Breast epithelium (tissue), 4 donors: ENCODE measurements at regions not wholly inside any gene's neighbourhood (a gene's known extent, or its start where the extent isn't known, plus 50 kb on each side); places are given as distances from the start of the nearest gene placed in this dataset.

Source experiments
- DNase-seq, 2 donors: peaks; one replicate each; pipeline ENCODE4 v3.0.0-alpha.2; 2019; ENCODE audit warnings: low spot score in 2 of 2
- H3K27ac ChIP-seq, 2 donors: fragments of 200-600 bp; sonication (generic) in 1 of 2; one replicate each; pipeline ENCODE4 v1.5.1; 2016 to 2019; ENCODE audit warnings: mild to moderate bottlenecking in 1 of 2
- H3K27me3 ChIP-seq, 2 donors: fragments of 200-600 bp; sonication (generic) in 1 of 2; one replicate each; pipeline versions ENCODE4 v1.5.1 to v1.6.0; 2017 to 2019; ENCODE audit warnings: control low read depth in 1 of 2, mild to moderate bottlenecking in 1 of 2
- H3K36me3 ChIP-seq: fragments of 200-600 bp; one replicate; pipeline ENCODE4 v1.5.1; 2019
- H3K4me1 ChIP-seq, 2 donors: fragments of 200-600 bp; sonication (generic); one replicate each; pipeline ENCODE4 v1.5.1; 2016 to 2019; ENCODE audit warnings: control low read depth in 1 of 2
- H3K4me3 ChIP-seq, 3 donors: fragments of 200-600 bp; sonication (generic); 1 replicate in 2 of 3; 2 replicates in 1 of 3; pipeline ENCODE4 v1.5.1; 2016 to 2019; ENCODE audit warnings: mild to moderate bottlenecking in 3 of 3, moderate library complexity in 2 of 3
- H3K9me3 ChIP-seq, 2 donors: fragments of 200-600 bp; sonication (generic) in 1 of 2; one replicate each; pipeline ENCODE4 v1.5.1; 2016 to 2019; ENCODE audit warnings: control low read depth in 1 of 2
- CTCF ChIP-seq, 3 donors: fragments of 450-650 bp; IDR thresholded peaks; one replicate each; pipeline ENCODE4 v1.5.1; 2016 to 2017; ENCODE audit warnings: antibody characterized with exemption in 3 of 3, mild to moderate bottlenecking in 3 of 3, moderate library complexity in 3 of 3
- POLR2A ChIP-seq: fragments of 450-650 bp; IDR thresholded peaks from one replicate; pipeline ENCODE4 v1.6.1; 2016; ENCODE audit warnings: antibody characterized with exemption, mild to moderate bottlenecking, moderate library complexity
- POLR2AphosphoS5 ChIP-seq, 3 donors: sonication (generic); formaldehyde crosslinking; IDR thresholded peaks; one replicate each; pipeline ENCODE4 v1.6.1; 2017; ENCODE audit warnings: antibody characterized with exemption in 3 of 3
- intact Hi-C: fragments of 100-400 bp; cut with DNase I; formaldehyde crosslinking; loops from one replicate; pipeline ENCODE4 v1.15.1; 2023; ENCODE audit warnings: low total_unique reads

- TF ChIP-seq POLR2A (no peak), CTCF (IDR thresholded peaks at IDR 0.05) (no peak), POLR2AphosphoS5 (IDR thresholded peaks at IDR 0.05) (no peak)
- intact Hi-C loops, result no loop called here
- H3K4me1 ChIP-seq, result no peaks in the 10 kb centered on the region
These were observed 316.0 kb downstream of the SOX11 start for GRCh38 chr2:6008186-6008585.

GRCh38 chr2:6008726-6009125 lies 316.5 kb downstream of the SOX11 start:
- Histone ChIP-seq H3K27ac (no peak overlapping the region), H3K36me3 (no peaks in the 10 kb centered on the region), H3K27me3 (no peaks in the 10 kb centered on the region), H3K4me3 (no peak overlapping the region), H3K4me1 (no peaks in the 10 kb centered on the region), H3K9me3 (no peaks in the 10 kb centered on the region)
- TF ChIP-seq POLR2A, result no peak
- TF ChIP-seq CTCF (IDR thresholded peaks at IDR 0.05), result no peak
- TF ChIP-seq POLR2AphosphoS5 (IDR thresholded peaks at IDR 0.05), result no peak
- no peak for DNase-seq
- intact Hi-C loops, result no loop called here

More at GRCh38 chr2:6008186-6008585, 316.0 kb downstream of the SOX11 start:
- Histone ChIP-seq H3K27me3 (no peaks in the 10 kb centered on the region), H3K4me3 (no peak overlapping the region), H3K9me3 (no peaks in the 10 kb centered on the region), H3K36me3 (no peaks in the 10 kb centered on the region), H3K27ac (no peak overlapping the region)
- no peak for DNase-seq

GRCh38 chr2:6010163-6010562 lies 318.0 kb downstream of the SOX11 start:
- Histone ChIP-seq H3K4me3 (no peak overlapping the region), H3K9me3 (no peaks in the 10 kb centered on the region), H3K27ac (no peak overlapping the region), H3K36me3 (no peaks in the 10 kb centered on the region), H3K27me3 (no peaks in the 10 kb centered on the region), H3K4me1 (no peaks in the 10 kb centered on the region)
- TF ChIP-seq POLR2A (no peak), POLR2AphosphoS5 (IDR thresholded peaks at IDR 0.05) (no peak), CTCF (IDR thresholded peaks at IDR 0.05) (no peak)
- intact Hi-C loops, result no loop called here
- DNase-seq, result no peak

GRCh38 chr2:6011921-6012320 lies 319.7 kb downstream of the SOX11 start:
- no peak for TF ChIP-seq CTCF (IDR thresholded peaks at IDR 0.05)
- no peak for TF ChIP-seq POLR2A
- no peak for TF ChIP-seq POLR2AphosphoS5 (IDR thresholded peaks at IDR 0.05)
- H3K9me3 ChIP-seq, result no peaks in the 10 kb centered on the region
- H3K27ac ChIP-seq, result no peak overlapping the region
- no peak overlapping the region for H3K4me3 ChIP-seq
- H3K27me3 ChIP-seq, result no peaks in the 10 kb centered on the region
- intact Hi-C loops, result no loop called here
- H3K36me3 ChIP-seq, result no peaks in the 10 kb centered on the region
- no peaks in the 10 kb centered on the region for H3K4me1 ChIP-seq
- DNase-seq, result no peak

GRCh38 chr2:6017736-6018286 lies 325.6 kb downstream of the SOX11 start:
- Histone ChIP-seq H3K27ac (no peak overlapping the region), H3K4me1 (no peaks in the 10 kb centered on the region)
- intact Hi-C loops, result no loop called here

More at GRCh38 chr2:6017736-6018286, 325.6 kb downstream of the SOX11 start:
- DNase-seq, result no peak
- Histone ChIP-seq H3K36me3 (no peaks in the 10 kb centered on the region), H3K9me3 (no peaks in the 10 kb centered on the region), H3K4me3 (no peak overlapping the region), H3K27me3 (no peaks in the 10 kb centered on the region)
- TF ChIP-seq CTCF (IDR thresholded peaks at IDR 0.05), result no peak
- TF ChIP-seq POLR2A, result no peak
- no peak for TF ChIP-seq POLR2AphosphoS5 (IDR thresholded peaks at IDR 0.05)
